MV-4-11 (cell line): ENCODE measurements at regions not wholly inside any gene's neighbourhood (a gene's known extent, or its start where the extent isn't known, plus 50 kb on each side); places are given as distances from the start of the nearest gene placed in this dataset.
"Not testable (repeated sequence)": the region's sequence is repeated elsewhere in the genome, so short reads cannot be mapped to it uniquely, and the experiment has no call there.

Experiments used
- DNase-seq: peaks from one replicate; lab custom pipeline; 2025; lab: John Stamatoyannopoulos, UW

DNA sequence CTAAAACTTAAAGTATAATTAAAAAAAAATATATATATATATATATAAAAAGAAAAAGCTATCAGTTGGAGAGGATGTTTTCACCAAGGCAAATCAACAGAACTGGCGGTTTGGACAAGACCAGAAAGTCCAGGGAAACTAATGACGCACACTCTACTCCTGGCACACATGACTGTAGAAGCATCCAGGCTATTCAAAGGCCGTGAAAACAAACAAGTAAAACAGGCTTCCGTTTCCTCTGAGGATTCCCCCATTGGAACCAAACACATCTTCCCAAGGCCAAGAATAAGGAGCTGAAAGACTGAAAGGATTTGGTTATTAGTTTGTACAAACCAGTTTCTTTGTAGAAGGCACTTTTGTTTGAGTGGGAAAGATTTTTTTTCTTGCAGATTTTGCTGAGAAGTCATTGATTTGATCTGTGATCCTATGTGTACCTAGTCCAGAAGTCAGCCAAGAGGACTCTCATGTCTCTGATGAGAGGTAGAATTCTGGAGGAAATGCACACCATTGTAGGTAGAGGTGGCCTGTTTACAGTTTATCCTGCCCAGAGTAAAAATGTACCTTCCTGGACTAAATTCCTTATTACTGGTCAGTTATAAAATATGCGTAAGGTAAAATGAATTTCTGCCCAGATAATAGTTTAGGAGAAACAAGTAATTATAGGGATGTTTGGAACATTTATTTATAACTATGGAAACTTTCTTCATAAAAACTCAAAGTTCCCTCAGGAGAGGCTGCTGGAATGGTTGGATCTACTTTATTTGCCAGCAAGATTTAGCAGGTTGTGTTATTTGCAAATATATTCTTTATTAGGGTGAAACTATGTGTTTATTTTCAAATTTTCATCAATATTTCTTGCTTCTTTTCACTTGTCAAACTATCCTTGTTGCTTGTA, 66.5 kb downstream of the DMP1 start:
- DNase-seq, result no peak

DNA sequence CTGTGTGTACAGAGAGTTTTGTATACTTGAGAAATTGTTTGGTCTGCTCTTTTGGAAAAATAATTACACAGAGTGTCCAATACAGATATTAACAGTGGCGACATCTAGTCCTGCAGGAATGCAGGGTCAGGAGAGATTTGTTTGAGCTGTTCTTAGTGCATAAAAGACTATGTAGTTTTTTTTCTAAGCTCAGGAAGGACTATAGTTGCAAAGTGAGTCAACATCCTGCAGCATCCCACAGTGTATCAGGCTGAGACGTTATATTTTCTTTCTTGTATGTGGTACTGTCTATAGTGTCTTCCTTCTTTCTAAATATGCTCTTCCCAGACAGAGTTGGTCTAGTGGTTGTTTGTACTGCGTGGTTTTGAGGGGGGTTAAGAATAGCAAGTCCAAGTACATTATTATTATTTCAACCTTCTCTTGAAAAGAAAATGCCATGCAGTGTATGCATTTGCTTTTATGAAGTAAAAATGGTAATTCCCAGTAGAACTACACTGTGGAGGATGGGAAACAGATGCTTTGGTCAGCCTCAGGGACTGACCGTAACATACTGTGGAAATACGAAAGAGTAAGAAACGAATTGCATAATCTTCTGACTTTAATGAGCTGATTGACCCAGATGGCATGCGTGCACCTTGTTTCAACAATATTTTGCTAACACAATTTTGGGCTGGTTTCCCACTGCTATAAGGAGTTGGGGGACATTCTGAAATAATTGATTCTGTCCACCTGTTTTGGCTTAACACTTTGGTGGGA, 67.4 kb downstream of the DMP1 start:
- DNase-seq, result no peak

DNA sequence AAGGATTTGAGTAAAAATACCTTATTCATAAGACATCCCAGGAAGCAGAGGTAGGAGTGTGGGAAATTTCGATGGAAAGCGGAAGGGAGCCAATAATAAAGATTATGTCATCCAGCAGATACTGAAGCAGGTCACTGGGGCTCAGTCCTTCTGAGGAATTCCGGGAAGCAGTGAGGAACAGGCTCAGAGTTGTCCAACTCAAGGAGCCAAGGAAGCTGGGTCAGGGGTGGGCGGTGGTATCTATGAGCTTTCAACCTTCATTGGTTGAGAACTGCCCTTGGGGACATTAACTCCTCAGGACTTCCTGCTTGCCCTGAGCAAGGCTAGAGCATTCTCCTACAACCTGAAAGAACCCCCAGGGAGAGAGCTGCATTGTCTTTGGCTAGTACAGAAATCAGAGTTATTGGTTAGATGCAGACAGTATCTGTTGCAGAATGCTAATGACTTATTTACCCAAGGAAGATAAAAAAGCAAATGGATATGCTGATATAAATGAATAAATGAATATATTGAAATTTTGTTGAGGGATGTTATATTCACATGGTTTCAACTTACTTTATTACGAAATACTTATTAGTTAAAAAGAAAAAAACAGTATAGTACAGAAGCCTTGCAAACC, 68.2 kb downstream of the DMP1 start:
- DNase-seq, result no peak

DNA sequence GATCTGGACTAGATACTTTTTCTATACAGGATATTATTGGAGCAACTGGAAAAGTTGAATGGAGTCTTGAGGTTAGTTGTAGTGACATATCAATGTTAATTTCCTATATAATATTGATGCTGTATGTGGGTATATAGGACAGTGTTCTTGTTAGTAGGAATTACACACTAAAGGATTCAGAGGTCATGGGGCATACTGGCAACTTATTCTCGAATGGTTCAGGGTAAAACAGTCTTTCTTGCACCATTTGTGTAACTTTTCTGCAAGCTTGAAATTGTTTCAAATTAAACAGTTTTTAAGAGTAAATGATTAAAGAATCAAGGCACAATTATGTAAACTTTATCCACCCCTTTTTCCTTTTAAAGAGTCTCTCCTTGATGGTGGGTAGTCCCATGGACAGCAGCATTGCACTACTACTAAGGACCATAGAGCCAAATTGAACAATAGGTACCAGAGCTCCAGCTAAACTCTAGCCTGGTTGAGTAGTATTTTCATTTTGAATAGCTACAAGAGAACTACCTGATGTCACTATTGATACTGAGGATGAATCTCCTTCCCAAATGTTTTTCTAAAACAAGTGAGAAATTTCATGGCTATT, 70.1 kb downstream of the DMP1 start:
- DNase-seq, result no peak

DNA sequence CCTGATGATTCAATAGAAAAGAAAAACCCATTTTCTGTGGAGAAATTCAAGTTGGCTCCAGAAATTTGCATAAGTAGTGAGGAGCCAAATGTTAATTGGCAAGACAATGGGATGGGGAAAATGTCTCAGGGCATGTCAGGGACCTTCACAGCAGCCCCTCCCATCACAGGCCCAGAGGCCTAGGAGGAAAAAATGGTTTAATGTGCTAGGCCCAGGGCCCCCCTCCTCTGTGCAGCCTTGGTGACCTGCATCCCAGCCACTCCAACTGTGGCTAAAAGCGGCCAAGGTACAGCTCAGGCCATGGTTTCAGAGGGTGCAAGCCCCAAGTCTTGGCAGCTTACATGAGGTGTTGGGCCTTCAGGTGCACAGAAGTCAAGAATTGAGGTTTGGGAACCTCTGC, 74.1 kb upstream of the IBSP start:
- not testable (repeated sequence) for DNase-seq

DNA sequence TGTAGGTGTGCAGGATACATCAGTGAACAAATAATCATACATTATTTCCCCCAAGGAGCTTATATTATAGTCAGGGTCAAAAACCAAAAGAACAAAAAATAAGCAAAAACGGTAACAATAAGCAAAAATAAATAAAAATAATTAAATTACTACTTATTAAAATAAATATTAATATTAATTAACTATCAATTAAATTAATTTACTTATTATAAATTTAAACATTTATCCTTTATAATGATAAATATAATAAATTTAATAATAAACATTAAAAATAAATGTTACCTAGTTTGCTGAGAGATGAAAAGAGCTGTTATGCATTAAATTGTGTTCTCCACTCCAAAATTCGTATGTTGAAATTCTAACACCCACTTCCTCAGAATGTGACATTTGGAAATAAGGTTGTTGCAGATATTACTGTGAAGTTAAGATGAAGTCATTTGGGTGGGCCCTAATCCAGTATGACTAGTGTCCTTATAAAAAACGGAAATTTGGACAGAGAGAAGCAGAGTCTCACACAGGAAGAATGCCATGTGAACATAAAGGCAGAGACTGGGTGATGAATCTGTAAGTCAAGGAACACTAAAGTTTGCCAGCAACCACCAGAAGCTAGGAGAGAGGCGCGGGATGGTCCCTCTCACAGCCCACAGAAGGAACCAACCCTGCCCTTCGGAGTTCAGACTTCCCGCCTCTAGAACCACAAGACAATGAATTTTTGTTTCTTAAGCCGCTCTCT, 67.2 kb upstream of the IBSP start:
- peak; percentile 89 for DNase-seq

DNA sequence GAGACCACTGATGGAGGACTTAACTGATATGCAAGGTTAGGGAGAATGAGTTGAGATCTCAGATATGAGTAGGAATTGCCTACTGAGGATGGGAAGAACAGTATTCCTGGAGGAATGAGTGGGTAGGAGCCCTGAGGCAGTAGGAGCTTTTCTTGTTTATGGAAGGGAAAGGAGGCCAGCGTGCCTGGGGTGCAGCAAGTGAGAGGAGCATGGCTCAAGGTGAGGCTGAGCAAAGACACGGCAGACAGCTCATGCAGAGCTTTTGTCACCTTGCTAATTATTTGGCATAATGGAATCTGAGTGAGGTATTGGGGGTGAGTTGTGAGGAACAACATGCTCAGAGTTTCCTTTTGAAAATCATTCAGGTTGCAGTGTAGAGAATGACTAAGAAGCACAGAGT, 65.3 kb upstream of the IBSP start:
- no peak for DNase-seq

DNA sequence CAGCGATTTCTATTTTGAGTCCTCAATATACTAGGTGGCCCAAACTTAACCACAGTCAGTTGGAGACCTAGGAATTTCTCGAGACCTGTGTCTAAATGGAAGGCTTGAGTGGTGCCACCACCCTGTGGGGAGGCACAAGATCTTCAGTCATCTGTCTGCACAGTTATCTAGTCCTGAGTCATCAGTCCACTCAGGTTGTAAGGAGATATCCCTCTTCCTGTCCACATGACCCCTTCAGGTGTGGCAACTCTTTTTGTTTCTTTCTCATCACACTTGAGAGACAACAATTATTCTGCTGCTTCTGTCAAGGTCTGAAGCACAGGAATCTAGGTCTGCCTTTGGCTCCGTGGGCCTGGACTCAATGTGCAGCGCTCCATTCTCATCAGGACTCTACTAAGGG, 64.4 kb upstream of the IBSP start:
- DNase-seq, result no peak

DNA sequence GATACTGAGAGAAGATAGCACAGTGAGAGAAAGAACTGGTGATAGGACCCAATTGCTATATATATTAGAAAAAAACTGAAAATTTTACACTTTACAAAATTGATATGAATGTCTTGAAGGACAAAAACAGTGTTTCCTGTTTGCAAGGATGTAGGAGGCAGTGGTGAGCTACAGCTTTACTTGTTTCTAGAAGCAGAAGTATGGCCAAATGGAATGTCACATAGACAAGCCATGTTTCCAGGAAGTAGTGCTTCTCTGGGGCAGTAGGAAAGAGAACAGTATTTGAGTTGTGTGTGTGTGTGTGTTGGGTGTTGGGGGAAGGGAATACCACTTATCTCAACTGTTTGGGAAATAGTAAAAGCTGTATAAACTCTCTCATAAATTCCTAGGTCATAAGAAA, 60.9 kb upstream of the IBSP start:
- peak; percentile 80 for DNase-seq

DNA sequence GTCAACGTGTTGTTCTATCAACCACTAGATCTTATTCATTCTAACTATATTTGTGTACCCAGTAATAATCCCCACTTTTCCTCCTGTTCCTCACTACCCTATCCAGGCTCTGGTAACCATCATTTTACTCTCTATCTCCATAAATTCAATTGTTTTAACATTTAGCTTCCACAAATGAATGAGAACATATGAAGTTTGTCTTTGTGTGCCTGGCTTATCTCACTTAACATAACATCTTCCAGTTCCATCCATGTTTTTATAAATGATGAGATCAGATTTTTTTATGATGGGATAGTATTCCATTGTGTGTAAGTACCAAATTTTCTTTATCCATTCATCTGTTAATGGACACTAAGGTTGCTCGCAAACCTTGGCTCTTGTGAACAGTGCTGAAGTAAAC, 59.9 kb upstream of the IBSP start:
- no peak for DNase-seq

DNA sequence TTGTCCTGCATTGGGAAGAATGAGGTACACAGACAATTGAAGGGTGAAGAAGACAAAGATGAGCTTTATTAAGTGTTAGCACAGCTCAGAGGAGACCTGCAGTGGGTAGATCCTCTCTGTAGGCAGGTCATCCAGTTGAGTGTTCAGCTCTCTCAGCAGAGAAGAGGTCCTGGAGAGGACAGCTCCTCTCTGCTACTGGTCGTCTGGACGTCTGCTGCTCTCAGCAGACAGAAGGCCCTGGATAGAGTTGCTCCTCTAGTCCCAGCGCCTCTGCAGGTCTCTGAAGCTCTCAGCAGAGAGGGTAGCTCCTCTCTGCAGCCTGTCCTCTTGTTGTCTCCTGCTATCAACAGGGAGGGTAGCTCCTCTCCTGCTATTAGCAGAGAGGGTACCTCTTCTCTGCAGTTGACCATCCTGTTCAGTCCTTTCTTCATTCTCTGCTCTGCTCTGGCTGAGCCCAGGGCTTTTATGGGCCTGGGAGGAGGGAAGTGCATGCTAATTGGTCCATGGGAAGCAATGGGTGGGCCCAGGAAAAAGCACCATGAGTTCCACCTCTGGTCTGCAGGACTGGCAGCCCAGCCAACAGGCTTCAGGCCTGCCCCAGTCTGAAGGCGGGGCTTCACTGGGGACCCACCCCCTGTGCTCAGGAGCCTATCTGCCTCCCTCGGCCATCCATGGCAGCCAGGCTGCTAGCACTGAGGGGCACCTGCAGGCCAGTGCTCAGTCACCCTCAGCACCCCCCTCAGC, 54.1 kb upstream of the IBSP start:
- DNase-seq, result no peak

DNA sequence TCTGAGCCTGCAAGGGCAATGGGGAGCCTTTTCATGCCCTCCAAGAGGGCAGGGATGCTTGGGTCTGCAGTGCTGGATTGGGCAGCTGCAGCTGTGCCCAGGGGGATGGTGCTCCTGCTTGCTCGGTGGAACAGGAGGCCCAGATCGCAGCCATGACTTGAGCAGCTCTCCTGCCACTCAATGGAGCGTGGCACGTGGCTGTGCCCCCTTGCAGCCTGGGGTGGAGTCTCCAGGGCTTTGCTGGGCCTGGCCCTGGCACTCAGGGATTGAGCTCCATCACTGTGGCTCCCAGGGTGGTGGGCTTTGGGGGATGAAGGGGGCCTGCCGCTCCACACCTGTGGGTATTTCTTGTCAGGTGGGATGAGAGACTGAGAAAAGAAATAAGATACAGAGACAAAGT, 53.4 kb upstream of the IBSP start:
- DNase-seq, result no peak
